HG03469 (cell line): ENCODE measurements at regions not wholly inside any gene's neighbourhood (a gene's known extent, or its start where the extent isn't known, plus 50 kb on each side); places are given as distances from the start of the nearest gene placed in this dataset.

Experiments
- ATAC-seq: cut with Tn5 transposase; IDR thresholded peaks from one replicate; pipeline ENCODE4 v1.9.1; 2021; ENCODE audit warnings: mild to moderate bottlenecking, moderate library complexity, moderate number of reproducible peaks; ENCODE audit not compliant: unreplicated experiment

DNA sequence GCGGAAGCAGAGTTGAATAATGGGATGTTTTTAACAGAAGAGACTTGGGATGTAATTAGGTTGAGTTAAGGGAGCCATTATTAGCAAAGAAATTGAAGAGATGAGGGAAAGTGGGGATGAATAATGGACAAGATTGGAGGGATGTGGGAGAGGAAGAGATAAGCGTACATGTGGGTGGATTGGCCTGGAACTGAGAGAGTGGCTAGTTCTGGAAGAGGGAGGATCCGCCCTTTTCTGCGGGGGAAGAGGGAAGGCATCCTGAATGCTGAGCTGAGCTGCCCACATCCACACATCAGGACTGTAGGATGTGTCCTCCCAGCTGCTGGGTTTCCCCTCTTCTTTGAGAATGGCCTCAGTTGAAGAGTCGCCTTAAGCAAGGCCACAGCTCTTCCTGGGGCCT lies 68.3 kb upstream of the CADM1 start:
- no peak for ATAC-seq

DNA sequence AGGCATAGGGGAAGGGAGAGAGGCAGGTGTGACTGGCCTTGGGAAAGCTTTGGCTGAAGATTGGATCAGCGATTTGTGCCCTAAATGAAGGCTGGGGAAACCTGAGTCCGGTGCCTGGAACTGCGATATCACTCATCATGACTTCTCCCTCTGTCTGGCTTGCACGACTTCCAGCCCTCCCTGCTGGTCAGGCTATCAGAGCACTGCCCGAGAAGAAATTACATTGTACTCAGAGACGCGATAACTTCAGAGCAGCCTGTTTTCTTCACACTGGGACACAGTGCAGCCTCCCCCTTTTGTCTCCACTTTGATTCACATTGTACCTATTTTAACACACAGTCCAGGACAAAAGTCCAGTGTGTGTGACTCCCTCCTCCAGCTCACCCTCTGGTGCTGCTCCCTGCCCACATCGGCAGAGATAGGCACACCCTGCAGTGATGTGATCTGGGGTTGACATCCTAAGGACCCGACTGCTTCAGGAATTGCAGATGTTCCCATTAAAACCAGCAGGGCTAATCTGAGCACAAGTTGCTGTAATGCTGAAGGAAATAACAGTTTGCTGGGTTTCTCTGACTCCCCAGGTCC lies 62.1 kb upstream of the CADM1 start:
- no peak for ATAC-seq

- ATAC-seq: no peak
Measured at GRCh38 chr11:115564851-115565250, 60.6 kb upstream of the CADM1 start.

DNA sequence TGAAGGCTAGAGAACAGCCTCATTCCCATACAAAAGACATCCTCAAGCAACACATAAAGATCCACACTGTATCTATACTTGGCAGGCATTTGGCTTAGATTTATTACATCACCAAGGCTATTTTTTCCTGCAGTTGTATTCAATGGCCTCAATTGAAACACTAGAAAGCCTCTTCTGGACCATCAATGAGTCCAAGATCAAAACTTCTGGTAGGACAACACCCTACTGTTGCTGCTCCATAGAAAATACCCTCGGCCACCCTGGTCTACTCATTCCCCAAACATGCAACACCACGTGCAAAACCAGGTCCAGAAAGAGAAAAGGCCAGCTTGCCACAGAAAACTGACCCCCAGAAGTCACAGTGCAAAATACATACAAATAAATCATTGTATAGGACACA lies 56.9 kb upstream of the CADM1 start:
- no peak for ATAC-seq

- ATAC-seq: no peak
Measured at GRCh38 chr11:115558635-115559034, 54.4 kb upstream of the CADM1 start.

DNA sequence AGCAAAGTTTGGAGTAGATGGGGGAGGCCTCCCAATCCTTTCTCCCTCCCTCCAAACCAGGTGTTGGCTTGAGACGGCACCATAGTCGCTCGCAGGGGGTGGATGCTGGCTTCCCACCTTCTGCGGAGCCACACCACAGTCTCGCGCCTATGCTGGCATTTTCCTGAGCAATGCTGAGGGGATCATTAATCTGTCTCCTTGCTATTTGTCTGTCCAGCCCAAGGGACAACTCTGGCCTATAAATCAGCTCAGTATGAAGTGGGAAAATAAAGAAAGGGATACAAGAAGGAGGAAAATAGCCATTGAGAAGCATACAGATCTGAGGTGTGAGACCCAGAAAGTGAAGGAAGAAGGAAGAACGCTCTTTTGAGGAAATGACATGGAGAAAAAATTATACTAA lies 53.5 kb upstream of the CADM1 start:
- ATAC-seq: no peak

GRCh38 chr11:115556984-115557383 lies 52.8 kb upstream of the CADM1 start:
- ATAC-seq: no peak

DNA sequence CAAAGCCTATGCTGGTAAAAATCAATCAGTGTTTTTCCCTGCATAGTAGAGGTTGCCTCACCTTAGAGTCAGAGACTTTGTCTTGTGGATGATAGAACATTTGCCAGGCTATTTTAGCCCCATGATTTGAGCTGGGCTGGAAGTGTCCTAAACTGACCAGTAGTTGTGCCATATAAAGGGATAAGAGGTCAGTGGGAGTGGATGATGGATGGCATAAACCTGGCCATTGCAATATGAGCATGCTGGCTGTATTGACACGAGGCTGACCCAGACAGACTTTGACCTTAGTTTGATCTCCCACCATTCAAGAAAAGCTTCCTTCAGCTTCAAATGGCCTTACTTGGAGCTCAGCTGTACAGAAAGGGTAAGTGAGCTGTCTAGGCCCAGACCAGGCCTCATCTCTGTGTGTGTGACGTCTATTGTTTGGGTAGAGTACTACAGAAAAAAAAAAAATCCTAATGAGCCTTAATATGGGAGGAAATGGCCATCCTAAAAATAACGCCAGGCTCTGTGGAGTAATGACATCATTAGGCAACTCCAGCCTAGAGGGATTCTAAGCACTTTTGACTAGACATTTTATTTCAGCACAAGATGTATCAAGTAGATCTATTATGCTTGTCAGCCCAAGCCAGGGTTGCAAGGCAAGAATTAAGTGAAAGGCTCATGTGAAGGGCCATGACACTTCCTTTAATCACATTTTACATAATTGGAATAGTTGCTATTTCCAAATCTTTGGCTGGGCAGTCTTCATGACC lies 51.3 kb upstream of the CADM1 start:
- ATAC-seq: no peak
